GM18870 (cell line): ENCODE measurements at regions not wholly inside any gene's neighbourhood (a gene's known extent, or its start where the extent isn't known, plus 50 kb on each side); places are given as distances from the start of the nearest gene placed in this dataset.
"Not testable (repeated sequence)": the region's sequence is repeated elsewhere in the genome, so short reads cannot be mapped to it uniquely, and the experiment has no call there.

Experiments used
- ATAC-seq: cut with Tn5 transposase; IDR thresholded peaks from one replicate; pipeline ENCODE4 v1.9.1; 2021; ENCODE audit warnings: moderate library complexity; ENCODE audit not compliant: unreplicated experiment

- ATAC-seq: no peak
These were observed 783.3 kb upstream of the CADM2 start for GRCh38 chr3:84175449-84175848.

- ATAC-seq: no peak
These were observed 773.9 kb upstream of the CADM2 start for GRCh38 chr3:84184937-84185336.

GRCh38 chr3:84194029-84194428 is 764.8 kb upstream of the CADM2 start:
- ATAC-seq: no peak

GRCh38 chr3:84209474-84209873 is 749.3 kb upstream of the CADM2 start:
- ATAC-seq: no peak

GRCh38 chr3:84223512-84223911 is 735.3 kb upstream of the CADM2 start:
- no peak for ATAC-seq

- ATAC-seq: no peak
These were observed 734.5 kb upstream of the CADM2 start for GRCh38 chr3:84224262-84224661.

GRCh38 chr3:84236261-84236660 is 722.5 kb upstream of the CADM2 start:
- no peak for ATAC-seq

- no peak for ATAC-seq
These were observed 713.0 kb upstream of the CADM2 start for GRCh38 chr3:84245789-84246188.

- ATAC-seq: no peak
These were observed 698.2 kb upstream of the CADM2 start for GRCh38 chr3:84260596-84260995.

- no peak for ATAC-seq
These were observed 693.0 kb upstream of the CADM2 start for GRCh38 chr3:84265768-84266167.

- no peak for ATAC-seq
These were observed 683.3 kb upstream of the CADM2 start for GRCh38 chr3:84275532-84275931.

- ATAC-seq: no peak
These were observed 681.1 kb upstream of the CADM2 start for GRCh38 chr3:84277562-84278224.

GRCh38 chr3:84292128-84292527 is 666.7 kb upstream of the CADM2 start:
- ATAC-seq: no peak

GRCh38 chr3:84299329-84299728 is 659.5 kb upstream of the CADM2 start:
- no peak for ATAC-seq

- ATAC-seq: no peak
These were observed 654.6 kb upstream of the CADM2 start for GRCh38 chr3:84304214-84304613.

GRCh38 chr3:84307339-84307738 is 651.5 kb upstream of the CADM2 start:
- no peak for ATAC-seq

GRCh38 chr3:84308379-84308778 is 650.4 kb upstream of the CADM2 start:
- ATAC-seq: no peak

- no peak for ATAC-seq
These were observed 640.4 kb upstream of the CADM2 start for GRCh38 chr3:84318273-84318809.

- ATAC-seq: not testable (repeated sequence)
These were observed 593.1 kb upstream of the CADM2 start for GRCh38 chr3:84365563-84366278.
